HCT116 (cell line): ENCODE measurements at regions not wholly inside any gene's neighbourhood (a gene's known extent, or its start where the extent isn't known, plus 50 kb on each side); places are given as distances from the start of the nearest gene placed in this dataset.

Source experiments
- ATAC-seq: fragments of 200-7000 bp; cut with Tn5 transposase; 2 replicates; pipeline ENCODE4 v1.9.1; 2020; ENCODE audit warnings: mild to moderate bottlenecking, moderate library complexity
- BruUV-seq: library from RNA; stranded (reverse); fragments of 400-500 nt; replicated peaks from 2 replicates; lab custom pipeline; 2021; lab: Mats Ljungman, UMichigan
- CTCF ChIA-PET: fragments of 300-600 bp; sonication (Branson Sonifier 250); formaldehyde crosslinking; loops from one replicate; lab custom pipeline; 2021; ENCODE audit warnings: antibody characterized with exemption; lab: Charles Lee
- POLR2A ChIA-PET: fragments of 300-600, 350-600 bp; sonication (Branson Sonifier 250); formaldehyde crosslinking; loops from one replicate; lab custom pipeline; 2021; ENCODE audit warnings: antibody characterized with exemption; lab: Charles Lee
- RAD21 ChIA-PET, 2 experiments: fragments of 300-600 bp; sonication (Branson Sonifier 250); formaldehyde crosslinking; loops; one replicate each; lab custom pipeline; 2023; ENCODE audit warnings: low total read pairs in 2 of 2; ENCODE audit not compliant: uncharacterized antibody in 2 of 2, unreplicated experiment in 2 of 2, low non-redundant PET in 1 of 2; lab: Charles Lee
- DNase-seq: peaks from one replicate; pipeline ENCODE4 v3.0.0-alpha.2; 2010; ENCODE audit warnings: low read depth, low spot score
- H2AFZ ChIP-seq: fragments of 200-600 bp; shearing (Covaris generic), sonication (generic); 2 replicates; pipeline ENCODE4 v1.6.1; 2017; ENCODE audit warnings: low read depth, mixed run types, mixed read lengths, antibody characterized with exemption, low read length; ENCODE audit not compliant: poor library complexity, severe bottlenecking
- H3K27ac ChIP-seq: 2 replicates; pipeline ENCODE4 v1.5.1; 2012; ENCODE audit warnings: low read depth, low read length
- H3K27me3 ChIP-seq: fragments of 200-600 bp; sonication (generic); 2 replicates; pipeline ENCODE4 v1.6.1; 2016; ENCODE audit warnings: mixed run types, low read length, mixed read lengths; ENCODE audit not compliant: insufficient read depth
- H3K36me3 ChIP-seq, 2 experiments: fragments of 200-500 bp in 1 of 2; fragments of 200-600 bp in 1 of 2; sonication (Bioruptor generic) in 1 of 2; sonication (generic) in 1 of 2; 2 replicates each; pipeline versions ENCODE4 v1.5.1 to v1.6.1; 2014 to 2016; ENCODE audit warnings: low read length in 2 of 2, inconsistent platforms in 1 of 2, mixed read lengths in 1 of 2, mixed run types in 1 of 2; ENCODE audit not compliant: insufficient read depth in 2 of 2, control insufficient read depth in 1 of 2
- H3K4me1 ChIP-seq, 2 experiments: fragments of 200-600 bp in 1 of 2; sonication (generic) in 1 of 2; 2 replicates each; pipeline versions ENCODE4 v1.5.1 to v1.6.1; 2012 to 2017; ENCODE audit warnings: low read length in 2 of 2, inconsistent platforms in 1 of 2, mild to moderate bottlenecking in 1 of 2, mixed read lengths in 1 of 2, mixed run types in 1 of 2, moderate library complexity in 1 of 2; ENCODE audit not compliant: insufficient read depth in 2 of 2, control insufficient read depth in 1 of 2
- H3K4me2 ChIP-seq: fragments of 200-600 bp; sonication (generic); 2 replicates; pipeline ENCODE4 v1.6.1; 2017; ENCODE audit warnings: mixed run types, low read length, mixed read lengths
- H3K4me3 ChIP-seq, 2 experiments: fragments of 200-600 bp in 1 of 2; sonication (generic) in 1 of 2; replicated peaks in 1 of 2; 2 replicates each; pipeline ENCODE4 v1.5.1; 2011 to 2016; ENCODE audit warnings: low read length in 2 of 2, control low read depth in 1 of 2, low read depth in 1 of 2, mild to moderate bottlenecking in 1 of 2, mixed read lengths in 1 of 2, mixed run types in 1 of 2
- H3K79me2 ChIP-seq: fragments of 200-600 bp; sonication (generic); 2 replicates; pipeline ENCODE4 v1.6.1; 2017; ENCODE audit warnings: mild to moderate bottlenecking, mixed run types, low read length, moderate library complexity, mixed read lengths; ENCODE audit not compliant: insufficient read depth
- H3K9ac ChIP-seq: fragments of 200-600 bp; sonication (generic); 2 replicates; pipeline ENCODE4 v1.6.1; 2016; ENCODE audit warnings: low read length, mixed read lengths
- H3K9me2 ChIP-seq: fragments of 200-600 bp; sonication (generic), shearing (Covaris generic); 2 replicates; pipeline ENCODE4 v1.6.1; 2017; ENCODE audit warnings: mixed run types, mild to moderate bottlenecking, moderate library complexity; ENCODE audit not compliant: insufficient read depth
- H3K9me3 ChIP-seq, 2 experiments: fragments of 200-500 bp in 1 of 2; fragments of 200-600 bp in 1 of 2; sonication (Bioruptor generic) in 1 of 2; sonication (generic) in 1 of 2; 2 replicates each; pipeline ENCODE4 v1.6.1; 2014 to 2017; ENCODE audit warnings: low read length in 2 of 2, mixed read lengths in 2 of 2, inconsistent platforms in 1 of 2, low read depth in 1 of 2, mild to moderate bottlenecking in 1 of 2, mixed run types in 1 of 2, moderate library complexity in 1 of 2; ENCODE audit not compliant: control insufficient read depth in 1 of 2, insufficient read depth in 1 of 2
- H4K20me1 ChIP-seq: fragments of 200-600 bp; sonication (generic), shearing (Covaris generic); 2 replicates; pipeline ENCODE4 v1.6.1; 2017; ENCODE audit warnings: mixed run types, mild to moderate bottlenecking, moderate library complexity; ENCODE audit not compliant: insufficient read depth
- ATF3 ChIP-seq: IDR thresholded peaks from 2 replicates; pipeline ENCODE4 v1.6.1; 2012
- CBX3 ChIP-seq: IDR thresholded peaks from 2 replicates; pipeline ENCODE4 v1.6.1; 2012; ENCODE audit warnings: low read depth
- EZH2 ChIP-seq: fragments of 200-600 bp; sonication (generic); IDR thresholded peaks from 2 replicates; pipeline ENCODE4 v1.6.1; 2017; ENCODE audit warnings: antibody characterized with exemption, mixed run types
- EZH2phosphoT487 ChIP-seq: fragments of 200-600 bp; IDR thresholded peaks from 2 replicates; pipeline ENCODE4 v1.6.1; 2018; ENCODE audit warnings: antibody characterized with exemption, borderline replicate concordance
- FOSL1 ChIP-seq: IDR thresholded peaks from 2 replicates; pipeline ENCODE4 v1.6.1; 2012; ENCODE audit warnings: low read depth
- MAX ChIP-seq: IDR thresholded peaks from 2 replicates; pipeline ENCODE4 v1.6.1; 2012
- POLR2A ChIP-seq: IDR thresholded peaks from 2 replicates; pipeline ENCODE4 v1.7.0; 2011; ENCODE audit warnings: borderline replicate concordance; ENCODE audit not compliant: insufficient read depth, insufficient read length; ENCODE audit errors: extremely low read depth
- POLR2AphosphoS5 ChIP-seq: IDR thresholded peaks from 2 replicates; pipeline ENCODE4 v1.6.1; 2011; ENCODE audit warnings: mild to moderate bottlenecking, low read depth, low read length, moderate library complexity
- RAD21 ChIP-seq: IDR thresholded peaks from 2 replicates; pipeline ENCODE4 v1.6.1; 2012; ENCODE audit warnings: low read depth, mild to moderate bottlenecking
- REST ChIP-seq: IDR thresholded peaks from 2 replicates; pipeline ENCODE4 v1.6.1; 2012; ENCODE audit warnings: low read depth
- SP1 ChIP-seq: IDR thresholded peaks from 2 replicates; pipeline ENCODE4 v1.6.1; 2012; ENCODE audit warnings: low read depth
- TCF7L2 ChIP-seq: IDR thresholded peaks from 2 replicates; pipeline ENCODE4 v1.7.0; 2011; ENCODE audit warnings: borderline replicate concordance, inconsistent platforms; ENCODE audit not compliant: insufficient read depth, insufficient read length; ENCODE audit errors: extremely low read depth
- ZBTB33 ChIP-seq: IDR thresholded peaks from 2 replicates; pipeline ENCODE4 v1.6.1; 2011; ENCODE audit warnings: mild to moderate bottlenecking, low read length, moderate library complexity; ENCODE audit not compliant: insufficient replicate concordance; ENCODE audit errors: extremely low read depth
- ZFX ChIP-seq: fragments of 450-650 bp; IDR thresholded peaks from 2 replicates; pipeline ENCODE4 v1.6.1; 2017
- ZNF274 ChIP-seq: fragments of 200-500 bp; sonication (Bioruptor generic); IDR thresholded peaks from 2 replicates; pipeline ENCODE4 v1.6.1; 2014; ENCODE audit warnings: mild to moderate bottlenecking, low read depth, low read length, inconsistent platforms
- intact Hi-C: fragments of 100-400 bp; cut with micrococcal nuclease; formaldehyde crosslinking; loops from 2 replicates; pipeline ENCODE4 v1.10.0; 2022

- POLR2A ChIA-PET = no interaction called here
- intact Hi-C loops = no loop called here
- Histone ChIP-seq H4K20me1 (no peaks in the 10 kb centered on the region), H3K4me2 (no peak overlapping the region), H2AFZ (no peak overlapping the region), H3K9ac (no peak overlapping the region), H3K27ac (no peak overlapping the region), H3K79me2 (no peaks in the 10 kb centered on the region), H3K27me3 (no peaks in the 10 kb centered on the region)
- BruUV-seq = no TSS peak
- DNase-seq = no peak
- TF ChIP-seq POLR2AphosphoS5 (no peak), FOSL1 (no peak), TCF7L2 (no peak), POLR2A (no peak), ATF3 (no peak)
- TF ChIP-seq, all 23 proteins: peak for 0
- ChIA-PET RAD21 (no interaction called here), CTCF (no interaction called here)
- Histone ChIP-seq H3K9me2 (no peaks in the 10 kb centered on the region), H3K36me3 (no peaks in the 10 kb centered on the region), H3K4me3 (no peak overlapping the region), H3K4me1 (peaks cover 0 to 8% of the 10 kb centered on the region in 2 experiments; a peak in 2 of 4 replicates), H3K9me3 (no peaks in the 10 kb centered on the region)
- no peak for ATAC-seq
These were observed 274.5 kb upstream of the C2CD4B start for GRCh38 chr15:62439543-62440016.

GRCh38 chr15:62440362-62441105 is 275.4 kb upstream of the C2CD4B start:
- intact Hi-C loops = no loop called here
- ChIA-PET POLR2A (no interaction called here), CTCF (no interaction called here), RAD21 (no interaction called here)
- H3K9me3 ChIP-seq = no peaks in the 10 kb centered on the region
- DNase-seq (no peak), ATAC-seq (no peak)
- H4K20me1 ChIP-seq = no peaks in the 10 kb centered on the region
- no peak overlapping the region for H3K27ac ChIP-seq
- no peaks in the 10 kb centered on the region for H3K27me3 ChIP-seq
- H3K9ac ChIP-seq = no peak overlapping the region
- no peaks in the 10 kb centered on the region for H3K9me2 ChIP-seq
- peaks cover 0 to 15% of the 10 kb centered on the region in 2 experiments; a peak in 2 of 4 replicates for H3K4me1 ChIP-seq
- BruUV-seq = no TSS peak
- H2AFZ ChIP-seq = no peak overlapping the region
- H3K4me2 ChIP-seq = no peak overlapping the region
- no peak overlapping the region for H3K4me3 ChIP-seq
- no peaks in the 10 kb centered on the region for H3K36me3 ChIP-seq
- H3K79me2 ChIP-seq = no peaks in the 10 kb centered on the region
- TF ChIP-seq ZBTB33 = no peak
- TF ChIP-seq EZH2phosphoT487 = no peak
- TF ChIP-seq EZH2 = no peak
- no peak for TF ChIP-seq ZNF274
- TF ChIP-seq RAD21 = no peak
- TF ChIP-seq REST = no peak
- no peak for TF ChIP-seq SP1
- no peak for TF ChIP-seq CBX3
- TF ChIP-seq ZFX = no peak
- no peak for TF ChIP-seq MAX
